Mesothelial cell of epicardium (in vitro differentiated cells): ENCODE measurements at regions not wholly inside any gene's neighbourhood (a gene's known extent, or its start where the extent isn't known, plus 50 kb on each side); places are given as distances from the start of the nearest gene placed in this dataset.

ENCODE experiments used
- DNase-seq, 2 experiments: peaks; one replicate each; pipeline ENCODE4 v3.0.0; 2021; ENCODE audit warnings: low spot score in 2 of 2; ENCODE audit not compliant: unreplicated experiment in 2 of 2
- H3K27ac Mint-ChIP-seq: 2 replicates; pipeline ENCODE4 v1.8.0; 2021; ENCODE audit warnings: mixed read lengths
- H3K27me3 Mint-ChIP-seq: 2 replicates; pipeline ENCODE4 v1.8.0; 2021; ENCODE audit warnings: low read depth, mixed read lengths
- H3K36me3 Mint-ChIP-seq: 2 replicates; pipeline ENCODE4 v1.8.0; 2021; ENCODE audit warnings: mixed read lengths
- H3K4me1 Mint-ChIP-seq: 2 replicates; pipeline ENCODE4 v1.8.0; 2021; ENCODE audit warnings: mixed read lengths
- H3K4me3 Mint-ChIP-seq: 2 replicates; pipeline ENCODE4 v1.8.0; 2021; ENCODE audit warnings: mild to moderate bottlenecking, moderate library complexity, mixed read lengths
- H3K9me3 Mint-ChIP-seq: 2 replicates; pipeline ENCODE4 v1.8.0; 2021; ENCODE audit warnings: mixed read lengths
- CTCF ChIP-seq: fragments of 200-600 bp; sonication (generic); IDR thresholded peaks from one replicate; pipeline ENCODE4 v1.5.0; 2021; ENCODE audit warnings: antibody characterized with exemption; ENCODE audit not compliant: unreplicated experiment

- Mint-ChIP-seq H3K9me3 (no peaks in the 10 kb centered on the region), H3K36me3 (no peaks in the 10 kb centered on the region), H3K27ac (no peak overlapping the region), H3K4me3 (no peak overlapping the region), H3K4me1 (no peaks in the 10 kb centered on the region), H3K27me3 (peaks cover 42% of the 10 kb centered on the region)
- DNase-seq = no peak
- no peak for TF ChIP-seq CTCF
Measured at GRCh38 chr9:32854271-32854670, 70.9 kb downstream of the TMEM215 start.

GRCh38 chr9:32855752-32856151 lies 72.4 kb downstream of the TMEM215 start:
- Mint-ChIP-seq H3K36me3 (no peaks in the 10 kb centered on the region), H3K27me3 (peaks cover 36% of the 10 kb centered on the region), H3K9me3 (no peaks in the 10 kb centered on the region), H3K4me1 (no peaks in the 10 kb centered on the region), H3K27ac (no peak overlapping the region), H3K4me3 (no peak overlapping the region)
- no peak for TF ChIP-seq CTCF
- DNase-seq = no peak

GRCh38 chr9:32863291-32863690 lies 80.0 kb downstream of the TMEM215 start:
- Mint-ChIP-seq H3K27me3 (peaks cover 26% of the 10 kb centered on the region), H3K9me3 (no peaks in the 10 kb centered on the region), H3K36me3 (no peaks in the 10 kb centered on the region), H3K27ac (no peak overlapping the region), H3K4me3 (no peak overlapping the region), H3K4me1 (no peaks in the 10 kb centered on the region)
- no peak for TF ChIP-seq CTCF
- DNase-seq = no peak

GRCh38 chr9:32864971-32865370 lies 81.6 kb downstream of the TMEM215 start:
- no peaks in the 10 kb centered on the region for H3K4me1 Mint-ChIP-seq
- no peaks in the 10 kb centered on the region for H3K36me3 Mint-ChIP-seq
- H3K9me3 Mint-ChIP-seq = no peaks in the 10 kb centered on the region
- no peak overlapping the region for H3K4me3 Mint-ChIP-seq
- no peak overlapping the region for H3K27ac Mint-ChIP-seq
- peaks cover 31% of the 10 kb centered on the region for H3K27me3 Mint-ChIP-seq
- TF ChIP-seq CTCF = no peak
- no peak for DNase-seq

- TF ChIP-seq CTCF = no peak
- H3K9me3 Mint-ChIP-seq = no peaks in the 10 kb centered on the region
- H3K27ac Mint-ChIP-seq = no peak overlapping the region
- H3K36me3 Mint-ChIP-seq = no peaks in the 10 kb centered on the region
- H3K27me3 Mint-ChIP-seq = peaks cover 27% of the 10 kb centered on the region
- no peak overlapping the region for H3K4me3 Mint-ChIP-seq
- no peaks in the 10 kb centered on the region for H3K4me1 Mint-ChIP-seq
- DNase-seq = no peak
Measured at GRCh38 chr9:32866273-32866672, 82.9 kb downstream of the TMEM215 start.

- no peak for DNase-seq
- TF ChIP-seq CTCF = no peak
- H3K27ac Mint-ChIP-seq = no peak overlapping the region
- H3K9me3 Mint-ChIP-seq = no peaks in the 10 kb centered on the region
- no peaks in the 10 kb centered on the region for H3K4me1 Mint-ChIP-seq
- no peaks in the 10 kb centered on the region for H3K36me3 Mint-ChIP-seq
- H3K4me3 Mint-ChIP-seq = no peak overlapping the region
- H3K27me3 Mint-ChIP-seq = peaks cover 20% of the 10 kb centered on the region
Measured at GRCh38 chr9:32867026-32867425, 83.7 kb downstream of the TMEM215 start.
